Right hindlimb (tissue), 1 donor: ENCODE measurements at regions not wholly inside any gene's neighbourhood (a gene's known extent, or its start where the extent isn't known, plus 50 kb on each side); places are given as distances from the start of the nearest gene placed in this dataset.
"Not testable (repeated sequence)": the region's sequence is repeated elsewhere in the genome, so short reads cannot be mapped to it uniquely, and the experiment has no call there.

Source experiments
- DNase-seq: peaks from one replicate; pipeline ENCODE4 v3.0.0-alpha.2; 2018

GRCh38 chr12:116433249-116433648 is 125.9 kb upstream of the MAP1LC3B2 start:
- DNase-seq: no peak

- peak; percentile 89 for DNase-seq
Measured at GRCh38 chr12:116434155-116435011, 124.8 kb upstream of the MAP1LC3B2 start.

DNA sequence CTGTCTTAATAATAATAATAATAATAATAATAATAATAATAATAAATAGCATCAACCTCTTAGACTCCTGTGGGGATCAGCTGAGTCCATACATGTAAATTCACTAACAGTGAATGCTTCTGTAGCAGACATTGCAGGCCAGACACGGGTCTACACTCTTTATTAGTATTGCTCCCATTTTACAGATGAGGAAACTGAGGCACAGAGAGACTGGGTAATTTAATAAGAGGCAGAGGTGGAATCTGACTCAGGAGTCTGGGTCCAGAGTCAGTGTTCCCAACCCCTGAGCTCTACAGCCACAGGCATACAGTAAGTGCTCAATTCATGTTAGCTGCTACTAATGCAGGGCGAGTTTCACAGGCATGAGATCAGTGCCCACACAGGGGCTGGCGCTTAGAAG is 123.2 kb upstream of the MAP1LC3B2 start:
- DNase-seq: no peak

DNA sequence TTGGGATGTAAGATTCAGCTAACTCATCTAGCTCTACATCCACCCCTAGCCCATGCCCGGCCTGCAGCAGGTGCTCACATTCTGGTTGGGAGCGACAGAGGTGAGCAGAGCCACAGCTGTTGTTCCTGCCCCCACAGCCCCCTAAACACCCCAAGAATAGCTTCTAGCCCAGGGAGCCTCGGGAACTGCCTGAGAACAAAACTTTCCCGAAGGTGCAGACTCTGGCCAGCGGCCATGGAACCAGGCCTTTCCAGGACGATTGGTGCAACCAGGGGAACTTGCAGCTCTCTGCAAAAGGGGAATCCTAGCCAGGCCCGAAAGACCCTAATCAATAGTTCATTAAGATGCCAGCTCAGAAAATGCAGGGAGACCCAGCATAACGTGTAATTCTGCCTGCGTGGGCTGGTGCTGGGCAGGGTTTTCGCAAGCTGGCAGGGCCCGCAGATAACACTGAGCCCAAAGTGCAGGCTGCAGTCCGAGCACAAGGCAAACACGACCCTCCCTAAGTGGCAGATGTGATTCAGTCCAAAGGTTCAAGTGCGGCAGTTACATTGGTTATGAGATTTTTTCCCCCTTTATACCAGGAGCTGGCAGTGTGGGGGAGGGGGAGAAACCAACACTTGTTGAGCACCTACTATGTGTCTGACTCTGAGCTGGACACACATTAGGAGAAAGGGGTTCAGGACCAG is 122.5 kb upstream of the MAP1LC3B2 start:
- no peak for DNase-seq

GRCh38 chr12:116441292-116441691 is 117.9 kb upstream of the MAP1LC3B2 start:
- DNase-seq: peak; percentile 47

GRCh38 chr12:116442304-116442703 is 116.9 kb upstream of the MAP1LC3B2 start:
- no peak for DNase-seq

DNA sequence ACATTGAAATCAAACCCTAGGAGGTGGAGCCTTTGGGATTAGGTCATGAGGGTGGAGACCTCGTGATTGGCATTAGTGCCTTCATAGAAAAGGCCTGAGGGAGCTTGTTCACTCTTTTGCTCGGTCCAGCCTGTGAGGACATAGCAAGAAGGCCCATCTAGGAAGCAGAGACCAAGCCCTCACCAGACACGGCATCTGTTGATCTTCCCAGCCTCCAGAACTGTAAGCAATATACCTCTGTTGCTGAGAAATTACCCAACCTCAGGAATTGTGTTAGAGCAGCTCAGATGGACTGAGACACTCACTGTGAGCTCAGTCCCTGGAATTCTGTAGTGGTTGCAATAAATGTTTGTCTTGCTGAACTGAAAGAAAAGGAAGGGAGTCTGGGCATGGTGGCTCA is 116.2 kb upstream of the MAP1LC3B2 start:
- DNase-seq: no peak

DNA sequence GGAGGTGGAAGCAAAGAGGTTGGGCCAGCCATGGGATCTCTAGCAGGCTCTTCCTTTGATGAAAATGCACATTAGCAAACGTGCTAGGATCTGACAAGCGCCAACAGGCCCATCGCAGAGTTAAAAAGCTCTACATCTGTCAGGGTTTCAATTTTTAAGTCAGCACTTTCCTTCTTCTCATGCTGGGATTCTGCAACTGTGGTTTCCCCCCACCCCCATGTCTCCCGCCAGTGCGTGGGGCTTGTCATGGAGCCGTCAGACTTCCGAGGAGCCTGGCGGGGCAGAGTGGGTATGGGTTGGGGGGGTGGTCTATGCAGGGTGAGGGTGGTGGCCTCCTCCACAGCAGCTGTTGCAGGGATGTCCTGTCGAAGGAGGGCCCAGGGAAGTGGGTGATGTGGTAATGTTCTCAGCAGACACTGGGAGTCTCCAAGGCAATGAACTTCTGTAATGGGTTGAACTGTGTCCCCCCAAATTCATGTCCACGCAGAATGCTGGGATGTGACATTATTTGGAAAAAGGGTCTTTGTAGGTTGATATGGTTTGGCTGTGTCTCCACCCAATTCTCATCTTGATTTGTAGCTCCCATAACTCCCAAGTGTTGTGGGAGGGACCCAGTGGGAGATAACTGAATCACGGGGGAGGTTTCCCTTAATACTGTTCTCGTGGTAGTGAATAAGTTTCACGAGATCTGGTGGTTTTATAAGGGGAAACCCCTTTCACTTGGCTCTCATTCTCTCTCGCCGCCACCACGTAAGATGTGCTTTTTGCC is 115.2 kb upstream of the MAP1LC3B2 start:
- DNase-seq: no peak

DNA sequence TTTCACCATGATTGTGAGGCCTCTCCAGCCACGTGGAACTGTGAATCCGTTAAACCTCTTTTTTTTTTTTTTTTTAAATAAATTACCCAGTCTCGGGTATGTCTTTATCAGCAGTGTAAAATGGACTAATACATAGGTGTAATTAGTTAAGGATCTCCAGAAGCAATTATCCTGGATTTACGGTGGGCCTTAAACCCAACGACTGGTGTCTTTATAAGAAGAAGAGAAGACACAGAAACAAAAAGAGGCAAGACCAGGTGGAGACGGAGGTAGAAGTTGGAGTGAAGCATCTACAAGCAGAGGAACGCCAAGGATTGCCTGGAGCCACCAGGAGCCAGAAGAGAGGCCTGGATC is 114.6 kb upstream of the MAP1LC3B2 start:
- no peak for DNase-seq

DNA sequence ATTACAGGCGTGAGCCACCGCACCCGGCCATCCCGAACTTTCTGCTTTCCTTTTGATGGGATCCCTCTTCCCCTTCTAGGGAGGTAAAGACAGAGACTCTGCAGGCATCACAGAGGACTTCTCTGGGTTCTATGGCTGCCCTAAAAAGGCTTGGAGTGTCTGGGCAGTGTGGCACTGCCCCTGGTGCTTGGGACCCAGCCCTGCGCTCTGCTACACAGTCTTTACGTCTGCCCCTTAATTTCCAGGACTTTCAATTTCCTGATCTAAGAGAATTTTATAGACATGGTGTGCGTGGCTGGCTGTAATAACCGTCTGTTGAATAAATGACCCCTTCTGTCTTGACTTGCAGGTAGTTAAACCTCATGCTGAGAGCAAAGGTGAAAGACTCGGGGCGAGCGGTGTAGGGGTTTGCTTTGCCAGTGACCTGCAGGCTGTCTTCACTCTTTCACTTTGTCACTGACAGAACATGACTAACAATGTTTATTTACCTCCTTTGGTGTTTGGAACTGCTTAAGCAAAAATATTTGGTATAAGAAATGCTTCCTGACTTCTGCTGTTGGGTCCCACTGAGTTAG is 110.9 kb upstream of the MAP1LC3B2 start:
- DNase-seq: no peak

GRCh38 chr12:116450406-116450910 is 108.7 kb upstream of the MAP1LC3B2 start:
- no peak for DNase-seq

GRCh38 chr12:116452975-116453374 is 106.2 kb upstream of the MAP1LC3B2 start:
- DNase-seq: not testable (repeated sequence)

- no peak for DNase-seq
Measured at GRCh38 chr12:116453631-116454030, 105.5 kb upstream of the MAP1LC3B2 start.

DNA sequence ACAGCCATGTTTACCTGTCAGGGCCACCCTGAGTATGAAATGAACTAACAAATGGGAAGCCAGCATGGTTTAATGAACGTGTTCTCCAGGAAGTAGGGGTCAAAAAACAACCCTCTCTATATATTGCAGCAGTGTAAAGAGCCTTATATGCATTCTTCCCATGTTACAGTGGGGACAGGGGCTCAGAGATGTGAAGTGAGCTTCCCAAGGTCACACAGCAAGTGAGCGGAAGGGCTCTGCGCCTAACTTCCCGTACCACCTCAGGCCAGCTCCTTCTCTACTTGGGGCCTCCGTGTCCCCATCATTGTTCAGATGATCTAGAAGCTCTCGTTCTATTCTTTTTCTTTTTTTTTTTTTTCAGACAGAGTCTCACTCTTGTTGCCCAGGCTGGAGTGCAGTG is 105.1 kb upstream of the MAP1LC3B2 start:
- no peak for DNase-seq

- no peak for DNase-seq
Measured at GRCh38 chr12:116454950-116455447, 104.2 kb upstream of the MAP1LC3B2 start.

DNA sequence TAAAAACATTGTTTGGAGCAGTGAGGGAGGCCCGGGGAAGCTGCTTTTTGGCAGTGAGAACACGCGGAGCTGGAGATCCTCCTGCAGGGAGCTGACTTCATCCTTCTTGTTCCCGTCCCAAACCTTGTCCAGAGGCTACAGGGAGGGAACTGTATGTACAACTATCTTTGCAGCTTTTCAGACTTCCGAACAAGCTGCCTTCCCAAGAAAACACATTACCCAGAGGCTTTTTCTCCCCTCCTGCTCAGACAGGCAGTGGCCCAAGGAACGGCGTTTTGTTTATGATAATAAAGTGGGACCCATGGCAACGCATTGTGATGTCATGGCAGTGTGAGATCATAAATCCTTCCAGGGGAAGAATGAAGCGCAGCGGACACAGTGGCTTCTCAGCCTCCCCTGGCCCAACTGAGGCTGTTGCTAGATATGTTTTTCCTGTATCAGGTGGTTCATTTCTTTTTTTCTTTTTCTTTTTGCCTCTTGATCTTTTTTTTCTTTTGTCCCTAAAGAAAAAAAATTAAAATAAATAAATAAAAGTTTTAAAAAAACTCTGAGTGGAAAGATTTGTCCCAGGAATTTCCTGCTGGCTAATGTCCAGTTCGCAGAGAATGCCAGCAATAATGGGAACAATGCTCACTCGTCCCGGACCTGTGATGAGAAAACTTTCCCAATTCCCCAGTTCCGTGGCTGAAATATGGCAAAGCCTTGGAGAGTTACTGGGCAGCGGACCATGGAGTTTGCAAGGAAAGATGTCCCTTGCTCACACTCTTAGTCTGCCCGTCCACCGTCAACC is 103.4 kb upstream of the MAP1LC3B2 start:
- peak; percentile 96 for DNase-seq

GRCh38 chr12:116456330-116457082 is 102.7 kb upstream of the MAP1LC3B2 start:
- peak; percentile 61 for DNase-seq

DNA sequence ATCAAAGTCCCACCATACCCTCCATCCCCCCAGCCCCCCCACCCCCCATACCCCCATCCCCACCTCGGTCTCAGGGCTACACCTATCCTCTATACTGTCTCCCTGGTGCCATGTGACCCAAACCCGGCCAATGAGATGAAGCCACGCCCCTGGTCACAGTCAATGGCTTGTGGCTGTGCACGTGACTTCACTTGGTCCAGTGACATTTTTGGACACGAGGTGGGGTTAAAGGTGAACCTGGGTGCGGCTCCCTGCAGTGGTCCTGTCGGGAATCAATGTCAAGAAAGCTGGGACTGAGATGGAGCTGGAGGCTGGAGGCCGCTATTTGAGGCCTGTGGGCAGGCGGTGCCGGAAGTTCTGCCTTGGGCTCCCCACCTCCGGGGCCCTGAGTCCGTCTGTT is 100.7 kb upstream of the MAP1LC3B2 start:
- no peak for DNase-seq

DNA sequence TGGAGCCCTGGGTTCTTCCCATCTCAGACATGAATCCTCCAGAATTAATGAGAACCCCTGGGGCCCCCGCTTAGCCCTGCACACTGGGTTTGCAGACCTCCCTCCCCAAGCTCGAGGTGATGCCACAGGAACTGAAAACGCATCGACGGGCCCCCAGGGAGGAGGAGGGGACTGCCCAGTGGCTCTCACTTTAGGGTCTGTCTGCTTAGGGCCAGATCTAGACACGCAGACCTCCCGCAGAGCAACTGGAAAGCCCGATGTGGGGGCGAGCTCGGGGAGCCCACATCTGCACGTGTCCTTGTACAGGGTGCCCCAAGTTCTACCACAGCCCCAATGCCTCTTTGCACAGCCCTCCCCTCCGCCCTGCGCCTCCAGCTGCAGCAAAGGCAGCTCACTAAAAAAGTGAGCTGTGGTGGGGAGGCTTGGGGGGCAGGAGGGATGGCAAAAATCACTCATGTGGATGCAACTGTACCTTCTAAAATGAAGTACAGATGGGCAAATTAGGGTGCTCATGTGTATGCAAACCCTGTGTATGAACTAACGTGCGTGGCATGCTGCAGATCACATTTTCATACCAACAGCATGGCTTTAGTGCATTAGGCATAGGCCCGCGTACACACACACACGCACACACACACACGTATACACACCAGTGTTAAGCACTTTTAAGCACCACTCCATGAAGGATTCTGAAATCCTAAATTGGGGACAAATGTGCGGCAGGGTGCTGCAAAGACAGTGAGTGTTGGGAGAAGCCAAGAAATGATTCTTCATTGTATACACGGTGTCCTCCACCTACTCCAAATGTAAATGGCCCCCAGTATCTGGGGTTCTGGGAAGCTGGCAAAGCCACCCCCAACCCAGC is 99.9 kb upstream of the MAP1LC3B2 start:
- DNase-seq: no peak
